ENCODE measurements at regions not wholly inside any gene's neighbourhood (a gene's known extent, or its start where the extent isn't known, plus 50 kb on each side); places are given as distances from the start of the nearest gene placed in this dataset.

DNA sequence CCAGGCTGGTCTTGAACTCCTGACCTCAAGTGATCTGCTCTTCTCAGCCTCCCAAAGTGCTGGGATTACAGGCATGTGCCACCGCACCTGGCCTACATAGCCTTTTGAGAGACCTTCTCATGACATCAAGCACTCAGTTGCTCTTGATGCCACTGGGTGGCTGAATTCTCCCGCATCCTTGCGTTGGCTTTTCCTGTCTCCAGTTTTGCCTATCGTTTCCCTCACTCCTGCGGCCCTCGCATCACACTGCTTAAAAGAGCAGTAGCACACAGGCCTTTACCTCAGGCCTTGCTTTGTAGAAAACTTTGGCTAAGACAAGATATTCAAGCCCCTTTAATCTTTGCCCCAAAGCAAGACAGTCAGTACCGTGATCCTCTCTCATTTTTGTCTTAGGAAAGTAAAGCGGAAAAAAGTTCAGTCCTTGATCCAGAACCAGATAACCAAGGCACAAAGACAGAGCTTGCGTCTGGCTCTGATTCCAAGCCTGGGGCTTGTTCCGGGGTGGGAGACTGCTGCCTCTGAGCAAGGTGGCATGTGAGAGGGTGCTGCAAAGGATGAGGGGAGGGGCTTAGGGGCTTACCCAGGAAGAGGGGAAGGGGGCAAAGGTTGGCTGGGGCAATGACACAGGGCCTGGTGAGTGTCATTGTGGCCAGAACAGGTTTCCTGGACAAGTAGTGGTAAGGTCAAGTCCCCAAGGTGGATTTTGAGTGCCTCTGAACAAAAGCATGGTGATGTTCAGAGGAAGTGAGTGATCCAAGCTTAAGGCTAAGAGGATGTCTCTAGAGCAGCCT, 175.0 kb upstream of the TLE3 start:
- DNase-seq, result no peak

DNA sequence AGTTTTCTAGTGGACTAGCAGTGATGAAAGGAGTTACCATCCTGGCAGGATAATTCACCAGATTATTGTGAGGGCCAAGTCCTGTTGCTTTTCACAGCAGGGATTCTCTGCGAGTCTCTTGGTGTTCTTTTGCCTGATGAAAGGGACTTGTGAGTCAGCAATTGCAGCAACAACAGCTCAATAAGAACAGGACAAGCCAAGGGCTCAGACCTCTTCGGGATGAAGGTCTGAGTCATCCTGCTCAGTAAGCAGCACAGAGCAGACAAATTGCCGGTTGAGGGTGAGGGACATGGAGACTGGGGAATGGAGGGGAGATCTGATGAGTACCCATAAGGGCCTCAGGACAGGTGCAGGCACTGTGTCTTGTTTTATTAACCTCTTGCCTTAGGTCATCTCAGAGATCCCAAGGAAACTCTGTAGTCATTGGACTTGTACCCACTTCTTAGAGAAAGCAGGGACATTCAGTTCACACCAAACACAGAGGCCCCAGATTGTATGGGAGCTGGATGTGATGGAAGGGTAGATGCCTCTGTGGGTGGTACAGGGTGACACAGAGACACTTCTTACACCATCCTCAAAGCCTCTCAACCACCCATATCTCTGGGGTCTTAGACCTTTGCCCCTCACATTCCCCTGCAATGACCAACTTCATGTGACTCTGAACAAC, 173.8 kb upstream of the TLE3 start:
- DNase-seq, result peak; percentile 25

DNA sequence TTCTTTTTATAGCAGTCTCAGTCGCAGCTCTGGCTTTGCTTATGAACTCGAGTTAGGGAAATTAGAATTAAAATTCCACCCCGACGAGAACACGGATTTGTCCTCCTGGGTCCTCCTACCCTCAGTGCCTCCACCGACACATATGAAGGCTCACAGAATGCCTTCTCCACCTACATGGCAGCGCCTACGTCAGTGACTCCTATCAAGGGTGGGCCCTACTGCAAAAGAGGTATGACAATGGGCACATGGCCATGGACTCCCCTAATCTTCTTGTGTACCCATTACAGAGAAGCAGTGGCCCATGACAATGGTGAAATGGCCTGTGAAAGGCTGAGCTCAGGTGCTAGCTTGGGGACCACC, 173.0 kb upstream of the TLE3 start:
- DNase-seq, result no peak

DNA sequence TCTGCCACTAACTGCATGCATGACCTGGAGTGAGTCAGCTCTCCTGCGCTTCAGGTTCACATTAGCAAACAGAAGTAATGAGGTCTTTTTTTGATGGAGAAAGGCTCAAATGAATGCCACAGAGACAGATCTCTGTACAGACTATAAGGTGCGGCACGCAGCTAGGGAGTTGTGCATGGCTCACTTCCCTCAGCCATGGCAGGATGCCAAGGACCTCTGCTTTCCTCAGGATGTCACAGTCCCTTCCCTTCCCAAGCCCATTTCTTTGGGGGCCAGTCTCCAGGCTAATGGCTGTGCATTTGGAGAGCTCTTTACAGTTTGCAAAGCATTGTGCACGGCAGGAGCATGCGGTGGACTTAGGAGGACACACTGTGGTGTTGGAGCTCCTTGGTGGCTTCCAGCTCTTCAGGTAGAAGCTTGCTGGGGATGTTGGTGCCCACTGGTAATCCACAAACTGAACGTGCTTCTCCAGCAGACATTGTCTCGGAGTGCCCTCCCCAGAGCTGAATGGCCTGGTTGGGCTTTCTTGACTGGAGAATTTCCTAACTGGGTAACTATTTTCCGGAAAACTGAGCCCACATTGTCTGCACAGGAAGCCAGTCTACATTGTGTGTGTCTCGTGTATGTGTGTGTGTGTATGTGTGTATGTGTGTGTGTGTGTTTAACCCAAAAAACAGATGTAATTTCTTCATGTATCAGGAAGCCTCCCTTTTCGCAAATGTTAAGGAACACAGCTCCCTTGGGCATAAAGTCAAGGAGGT, 172.5 kb upstream of the TLE3 start:
- DNase-seq, result no peak

DNA sequence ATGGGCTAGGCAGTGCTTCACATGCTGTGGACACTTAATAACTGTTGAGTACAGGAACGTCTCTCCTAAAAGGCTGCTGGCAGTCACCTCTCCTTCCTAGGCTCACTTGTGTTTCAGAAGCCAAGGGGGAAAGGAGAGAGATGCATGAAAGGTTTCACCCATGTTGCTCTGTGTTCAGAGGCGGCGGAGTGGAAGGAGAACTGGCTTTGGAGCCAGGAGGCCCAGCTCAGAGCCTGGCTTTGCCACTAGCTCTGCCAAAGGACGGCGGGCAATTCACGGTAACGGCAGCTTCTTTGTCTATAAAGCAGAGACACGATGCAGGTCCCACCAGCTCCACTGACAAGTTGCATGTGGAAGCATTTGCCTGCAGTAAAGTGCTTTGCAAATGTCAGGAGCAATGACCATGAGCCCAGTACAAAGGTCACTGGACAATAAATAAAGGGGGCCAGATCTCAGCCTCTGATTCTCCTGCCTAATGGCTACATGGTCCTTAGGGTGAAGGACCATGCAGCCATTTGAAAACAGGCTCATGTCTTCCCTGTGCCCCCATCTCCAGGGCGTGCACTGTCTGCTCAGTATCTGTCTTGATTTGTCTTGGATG, 171.7 kb upstream of the TLE3 start:
- no peak for DNase-seq

DNA sequence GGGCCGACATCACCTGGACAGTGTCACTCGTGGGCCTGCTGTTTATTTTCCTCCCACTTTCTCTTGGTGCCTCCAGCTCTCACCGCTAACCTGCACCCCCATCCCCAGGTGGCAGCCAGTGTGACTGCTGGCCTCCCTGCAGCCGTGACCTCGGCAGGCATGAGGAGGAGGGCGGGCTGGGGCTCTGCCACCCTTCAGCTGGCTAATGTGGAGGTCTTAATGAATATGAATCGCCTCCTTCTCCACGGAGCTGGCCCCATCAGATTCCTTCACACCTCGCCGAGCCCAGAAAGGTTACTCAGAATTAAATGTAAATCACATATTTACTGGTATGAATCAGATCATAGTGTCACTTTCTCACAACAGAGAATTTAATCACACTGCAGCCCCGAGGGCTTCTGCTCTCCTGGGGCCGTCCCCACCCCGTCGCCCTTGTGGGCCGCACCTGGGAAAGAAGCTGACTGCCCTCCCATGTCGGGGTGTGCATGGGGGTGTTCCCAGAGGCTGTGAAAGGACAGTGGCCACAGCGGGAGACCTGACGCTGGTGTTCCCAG, 171.1 kb upstream of the TLE3 start:
- DNase-seq, result no peak

DNA sequence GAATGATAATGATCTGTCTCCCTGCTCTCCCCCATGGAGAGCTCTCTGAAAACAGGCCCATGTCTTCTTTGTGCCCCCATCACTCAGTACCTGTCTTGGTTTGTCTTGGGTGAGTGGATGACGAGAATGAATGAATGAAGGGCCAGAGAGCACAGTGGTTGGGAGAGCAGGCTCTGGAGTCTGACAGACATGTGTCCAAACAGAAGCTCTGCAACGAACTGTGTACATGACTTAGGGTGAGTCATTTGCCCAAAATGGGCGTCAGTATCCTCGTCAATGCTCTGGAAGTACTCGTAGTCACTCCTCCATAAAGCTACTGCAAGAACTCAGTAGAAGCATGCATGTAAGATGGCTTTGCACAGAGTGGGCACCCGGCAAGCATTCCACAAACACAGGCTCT, 170.2 kb upstream of the TLE3 start:
- no peak for DNase-seq

DNA sequence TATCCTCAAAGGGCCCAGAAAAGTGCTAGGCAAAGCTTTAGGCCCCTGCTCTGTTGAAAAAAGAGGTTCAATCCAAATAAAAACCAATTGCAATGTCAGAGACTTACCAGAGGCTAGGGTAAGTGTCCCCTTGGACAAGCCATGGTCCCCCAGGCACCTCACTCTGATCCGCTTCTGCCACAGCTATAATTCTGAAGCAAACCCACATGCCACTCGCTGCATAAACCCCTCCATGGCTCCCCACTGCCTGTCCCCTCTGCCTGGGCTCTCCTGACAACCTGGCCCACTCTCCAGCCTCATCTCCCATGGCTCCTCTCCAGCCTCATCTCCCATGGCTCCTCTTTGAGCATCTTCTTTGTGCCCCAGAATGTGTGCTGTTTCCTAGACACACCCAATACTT, 169.6 kb upstream of the TLE3 start:
- no peak for DNase-seq

DNA sequence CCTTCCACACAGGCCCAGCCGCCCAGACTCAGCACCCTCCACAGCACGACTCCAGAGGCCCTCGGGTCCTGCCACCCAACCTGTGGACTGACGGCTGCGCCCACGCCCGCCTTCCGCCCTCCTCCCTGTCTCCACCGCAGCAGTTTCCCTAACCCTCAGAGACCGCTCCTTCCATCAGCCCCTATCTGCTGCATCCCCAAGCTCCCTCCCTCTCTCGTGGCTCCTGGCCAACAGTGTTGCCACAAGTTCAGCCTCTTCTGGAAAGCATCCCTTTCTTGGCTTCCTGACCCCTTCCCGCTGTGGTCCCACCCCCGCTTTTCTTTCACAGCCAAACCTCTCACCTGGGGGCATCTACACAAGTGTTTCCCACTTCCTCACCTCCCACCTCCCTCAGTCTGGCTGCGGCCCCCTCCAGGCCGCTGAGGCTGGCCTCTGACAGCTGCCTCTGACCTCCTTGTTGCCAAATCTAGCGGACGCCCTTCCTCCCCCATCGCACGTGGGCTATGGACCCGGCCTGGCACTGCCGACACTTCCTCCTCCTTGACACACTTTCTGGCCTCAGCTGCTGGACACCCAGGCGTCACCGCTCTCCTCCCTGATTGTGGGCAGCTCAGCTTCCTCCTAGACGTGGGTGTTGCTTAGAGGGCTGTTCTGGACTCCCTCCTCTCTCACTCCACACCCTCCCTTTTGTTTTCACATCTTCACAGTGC, 168.8 kb upstream of the TLE3 start:
- DNase-seq, result peak; percentile 63

DNA sequence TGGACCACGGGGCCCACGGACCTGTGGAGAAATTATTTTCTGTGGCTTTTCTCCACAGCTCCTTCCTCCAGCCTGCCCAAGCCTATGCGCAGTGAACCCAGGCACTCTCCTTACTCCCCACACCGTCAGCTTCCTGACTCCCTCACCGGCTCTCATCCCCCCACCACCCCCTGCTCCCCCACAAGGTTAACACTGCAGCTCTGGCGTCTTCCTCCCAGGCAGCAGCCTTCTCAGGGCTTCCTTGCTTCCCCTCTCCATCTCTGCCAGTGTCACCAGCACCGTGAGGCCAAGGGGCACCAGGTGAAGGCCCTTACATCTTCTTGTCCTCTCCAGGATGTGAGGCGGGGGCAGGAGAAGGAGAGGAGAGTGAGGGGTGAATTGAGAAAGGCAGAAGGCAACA, 168.3 kb upstream of the TLE3 start:
- no peak for DNase-seq

DNA sequence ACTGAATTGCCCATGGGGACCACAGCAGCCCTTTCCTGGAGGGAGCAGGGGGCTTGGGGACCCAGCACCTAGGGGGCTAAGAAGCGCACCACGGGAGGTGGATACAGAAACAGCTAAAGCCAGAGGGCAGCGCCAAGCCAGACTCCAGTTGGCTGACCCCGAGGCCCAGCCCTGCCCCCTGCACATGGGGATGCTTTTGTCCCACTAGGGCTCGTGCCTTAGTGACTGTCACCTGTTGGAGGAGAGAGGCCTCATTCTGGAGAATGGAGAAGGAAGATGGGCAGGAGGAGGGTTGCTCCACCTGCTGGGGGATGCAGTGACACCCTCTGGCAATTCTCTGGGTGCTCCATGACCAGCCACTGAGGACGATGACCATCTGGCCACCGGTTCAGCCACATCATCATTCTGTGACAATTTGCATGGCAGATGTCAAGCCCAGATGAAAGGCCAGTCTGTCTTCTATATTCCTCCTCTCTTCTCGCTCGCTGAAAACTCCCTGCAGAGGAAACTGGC, 167.8 kb upstream of the TLE3 start:
- DNase-seq, result no peak

DNA sequence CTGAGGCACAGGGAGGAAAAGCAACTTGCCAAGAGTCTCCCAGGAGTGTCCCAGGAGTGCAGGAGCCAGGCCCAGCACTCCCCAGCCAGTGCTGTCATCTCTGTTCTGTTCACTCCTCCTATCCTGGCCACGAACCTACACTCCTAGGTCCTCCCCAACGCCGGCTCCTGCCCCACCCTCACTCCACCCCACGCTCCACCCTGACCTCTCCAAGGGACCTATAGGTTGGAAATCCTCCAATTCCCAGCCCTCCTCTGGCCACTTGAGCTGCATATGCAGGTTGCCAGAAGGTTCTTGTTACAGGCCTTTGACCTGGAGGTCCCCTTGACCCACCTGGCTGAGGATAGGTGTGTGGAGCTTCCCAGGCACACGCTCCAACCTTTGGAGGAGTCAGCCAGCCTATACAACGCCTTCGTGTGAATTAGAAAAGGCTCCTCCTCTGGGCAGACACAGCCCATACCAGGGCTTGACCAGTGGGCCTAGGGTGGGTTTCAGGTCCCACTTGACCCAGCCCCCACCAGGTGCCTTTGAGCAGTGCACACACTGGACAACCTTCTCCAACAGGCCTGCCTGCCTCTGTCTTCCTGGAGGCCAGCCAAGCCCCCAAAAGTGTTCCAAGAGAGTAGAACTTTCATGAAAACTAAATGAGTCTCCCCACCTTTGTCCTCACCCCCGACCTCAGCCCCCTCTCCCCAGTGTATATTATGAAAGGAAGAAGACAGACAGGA, 167.2 kb upstream of the TLE3 start:
- DNase-seq, result no peak

DNA sequence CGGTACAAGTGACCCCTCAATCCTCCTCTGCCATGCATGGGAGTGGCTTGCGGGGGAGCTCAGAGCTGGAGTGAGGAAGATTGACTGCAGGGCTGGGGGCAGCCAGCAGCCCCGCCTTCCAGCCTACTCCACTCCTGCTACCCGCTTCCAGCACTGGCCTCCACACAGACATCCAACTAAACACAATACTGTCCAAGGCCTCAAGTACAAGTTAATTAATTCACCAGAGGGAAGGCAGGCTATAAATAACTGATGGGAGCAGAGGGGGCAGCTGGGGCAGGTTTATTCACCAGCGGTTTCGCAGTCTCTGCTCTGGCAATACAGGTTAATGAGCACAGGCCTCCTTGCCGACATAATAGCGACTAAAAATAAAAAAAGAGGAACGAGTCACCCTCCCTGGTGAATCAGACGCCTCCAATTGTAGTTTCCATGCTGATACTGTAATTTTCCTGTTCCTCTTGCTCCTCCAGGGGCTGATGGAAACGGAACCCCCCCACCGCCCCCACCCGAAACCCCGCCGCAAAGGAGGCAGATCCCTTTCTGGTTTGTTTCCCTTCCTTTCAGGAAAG, 166.4 kb upstream of the TLE3 start:
- DNase-seq, result no peak

DNA sequence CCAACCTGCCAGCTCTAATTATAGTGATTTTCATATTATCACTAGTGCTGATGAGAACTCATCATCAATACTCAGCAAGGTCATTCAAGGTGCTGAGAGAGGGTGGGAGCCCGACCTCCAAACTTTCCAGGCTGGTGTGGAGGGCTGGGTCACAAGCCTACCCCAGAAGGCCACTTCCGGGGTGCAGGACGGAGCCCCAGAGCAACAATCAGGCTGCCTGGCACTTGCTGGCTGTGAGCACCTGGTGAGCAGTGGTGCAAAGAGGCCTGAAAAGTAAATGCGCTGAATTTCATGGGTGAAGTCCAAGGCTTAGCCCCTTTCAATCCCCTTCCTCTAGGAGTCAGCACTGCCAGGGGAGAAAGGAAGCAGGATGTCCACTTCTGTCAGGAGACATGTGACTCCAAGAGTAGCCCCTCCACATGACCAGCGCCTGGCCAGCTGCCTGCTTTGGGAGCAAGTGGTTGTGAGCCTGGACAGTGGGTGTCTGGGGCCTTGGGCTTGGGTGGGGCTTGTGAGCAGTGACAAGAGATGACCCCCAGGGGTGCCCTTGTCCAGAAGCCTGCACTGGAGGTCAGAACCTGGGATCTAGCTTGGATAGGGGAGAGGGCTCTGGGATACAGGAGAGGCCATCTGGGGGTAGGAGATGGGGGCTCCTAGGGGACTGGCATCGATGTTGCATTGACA, 165.0 kb upstream of the TLE3 start:
- DNase-seq, result no peak

DNA sequence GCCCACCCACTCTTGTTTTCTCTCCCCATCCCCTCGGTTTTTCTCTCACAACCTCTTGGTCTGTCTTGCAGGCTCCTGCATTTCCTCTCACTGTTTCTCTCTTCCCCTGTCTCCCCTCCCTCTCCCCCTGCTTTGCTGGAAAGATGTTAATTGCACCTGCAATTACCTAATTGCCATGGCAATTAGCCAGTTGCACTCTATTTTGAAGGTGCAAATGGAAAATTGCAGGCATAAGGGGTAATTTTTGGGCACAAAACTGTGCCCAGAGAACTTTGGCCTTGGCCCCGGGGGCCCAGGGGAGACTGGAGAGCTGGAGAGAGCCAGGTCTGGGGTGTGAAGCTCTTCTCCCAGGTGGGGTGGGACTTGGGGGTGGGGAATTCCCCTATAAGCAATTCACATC, 164.5 kb upstream of the TLE3 start:
- no peak for DNase-seq

DNA sequence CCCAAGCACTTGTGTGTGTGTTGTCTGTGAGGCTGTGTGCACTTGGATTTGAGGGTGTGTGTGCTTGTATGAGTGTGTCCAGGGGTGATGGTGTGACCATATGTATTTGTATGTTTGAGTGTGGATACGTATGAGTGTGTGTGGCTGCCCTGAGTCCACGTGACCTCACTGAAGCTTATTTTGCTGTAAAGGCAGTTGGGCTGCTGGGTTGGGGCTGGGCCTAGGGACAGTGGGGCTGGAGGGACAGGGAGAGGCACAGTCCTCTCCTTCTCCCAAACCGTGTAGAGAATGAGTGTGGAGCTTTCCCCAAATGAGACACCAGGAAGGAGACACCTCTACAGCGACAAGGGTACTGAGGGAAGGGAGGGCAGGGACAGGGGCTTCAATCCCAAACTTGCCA, 163.4 kb upstream of the TLE3 start:
- DNase-seq, result no peak

DNA sequence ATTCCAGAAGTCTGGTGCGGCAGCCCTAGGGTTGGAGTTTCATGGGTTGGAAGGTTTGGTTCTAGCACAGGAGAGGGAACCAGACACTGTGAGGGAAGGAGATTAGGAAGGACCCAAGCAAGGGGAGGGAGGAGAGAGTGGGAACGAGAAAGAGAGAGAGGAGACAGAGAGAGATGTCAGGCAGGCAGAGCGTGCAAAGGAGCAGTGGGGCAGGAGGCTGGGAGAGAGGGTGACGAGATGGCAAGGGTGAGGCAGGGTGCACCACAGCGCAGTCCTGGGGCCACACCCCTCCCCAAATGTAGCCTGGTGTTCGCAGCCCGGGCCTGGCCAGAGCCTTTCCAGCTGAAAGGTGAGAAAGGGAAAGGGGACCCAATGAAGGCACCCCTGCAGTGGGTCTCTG, 162.9 kb upstream of the TLE3 start:
- no peak for DNase-seq

DNA sequence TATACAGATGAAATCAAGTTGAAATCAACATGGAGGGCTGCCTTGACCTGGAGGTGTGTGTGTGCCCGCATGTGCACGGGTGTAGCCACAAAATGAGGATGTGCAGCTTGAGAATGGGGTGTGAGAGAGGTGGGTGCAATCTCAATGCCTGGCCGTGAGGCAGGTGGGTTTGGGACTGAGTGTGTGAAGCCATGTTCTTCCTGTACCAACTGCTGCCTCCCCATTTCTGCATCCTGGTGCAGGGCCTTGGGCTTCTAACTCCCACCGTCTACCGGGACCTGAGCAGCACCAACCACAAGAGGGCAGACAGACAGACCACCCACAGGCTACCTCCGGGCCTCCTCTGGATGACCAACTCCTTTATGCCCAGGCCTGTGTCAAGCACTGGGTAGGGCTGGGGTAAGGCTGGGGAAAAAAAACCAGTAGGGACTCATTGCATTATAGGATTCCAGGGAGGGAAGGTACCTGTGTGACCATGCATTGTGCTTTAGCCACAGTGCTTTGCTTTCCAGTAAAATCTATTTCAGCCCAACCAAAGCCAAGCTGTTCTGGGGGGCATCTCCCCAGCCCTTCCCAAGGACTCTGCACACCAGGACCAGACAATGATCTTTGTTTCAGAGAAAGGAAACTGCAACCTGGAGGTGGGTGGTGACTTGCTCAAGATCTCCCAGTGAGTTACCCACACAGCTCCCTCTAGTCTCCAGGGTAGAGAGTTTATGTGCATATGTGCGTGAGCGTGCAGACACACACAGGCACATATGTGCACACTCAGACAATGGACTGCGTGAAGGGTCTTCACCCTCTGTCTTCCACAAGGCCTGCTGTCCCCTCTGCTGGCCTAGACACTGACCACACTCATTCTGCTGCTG, 162.2 kb upstream of the TLE3 start:
- DNase-seq, result no peak

DNA sequence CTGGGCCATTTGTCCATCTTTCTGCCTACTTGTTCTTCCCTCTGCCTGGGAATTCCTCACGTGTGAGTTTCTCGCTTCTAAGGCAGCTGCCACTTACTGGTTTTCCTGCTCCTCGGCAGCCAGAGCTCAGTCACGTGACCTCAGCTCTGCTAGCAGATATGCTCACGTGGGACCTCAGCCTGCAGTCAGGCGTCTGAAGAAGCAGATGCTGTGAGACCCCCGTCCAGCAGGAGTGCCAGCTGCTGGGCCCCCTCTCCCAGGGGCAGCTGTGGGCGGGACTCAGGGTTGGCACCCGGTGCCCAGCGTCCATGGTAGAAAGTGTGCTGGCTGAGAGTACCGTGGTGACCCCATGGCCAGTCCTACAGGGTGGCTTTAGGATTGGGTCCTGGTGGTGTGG, 161.3 kb upstream of the TLE3 start:
- peak; percentile 20 for DNase-seq

Measured in midbrain (tissue), 1 donor.